ENCODE measurements at regions not wholly inside any gene's neighbourhood (a gene's known extent, or its start where the extent isn't known, plus 50 kb on each side); places are given as distances from the start of the nearest gene placed in this dataset.
"Not testable (repeated sequence)": the region's sequence is repeated elsewhere in the genome, so short reads cannot be mapped to it uniquely, and the experiment has no call there.

DNA sequence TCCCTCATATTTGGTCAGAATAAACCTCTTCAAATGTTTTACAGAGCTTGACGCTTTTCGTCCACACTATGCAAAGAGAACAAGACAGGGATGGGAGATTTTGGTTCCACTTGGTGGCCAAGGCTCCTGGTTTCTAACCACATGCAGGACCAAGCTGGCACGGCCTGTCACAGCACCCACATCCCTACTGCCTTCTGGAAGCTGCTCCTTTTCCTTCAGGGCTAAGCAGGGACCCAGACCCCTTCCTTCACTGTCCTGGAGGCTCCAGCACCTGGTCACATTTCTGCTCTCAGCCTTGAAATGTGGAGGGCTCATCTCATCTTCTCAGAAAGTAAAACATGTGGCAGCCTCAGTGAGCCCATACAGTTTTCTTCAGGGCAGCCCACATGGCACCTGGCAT is 50.4 kb upstream of the ARHGEF7 start:
- Histone ChIP-seq H3K4me3 (ENCODE audit: low read length) (peak overlapping the region; percentile 34; the same call in 1 of the 2 replicates), H3K27me3 (ENCODE audit: insufficient read depth, low read length) (peaks cover 35% of the 10 kb centered on the region), H3K36me3 (ENCODE audit: insufficient read depth, low read depth, low read length) (no peaks in the 10 kb centered on the region), H3K27ac (ENCODE audit: low read length) (no peak overlapping the region), H3K9me3 (ENCODE audit: insufficient read depth, low read depth, low read length) (no peaks in the 10 kb centered on the region), H3K9ac (ENCODE audit: low read depth, low read length) (no peak overlapping the region), H3K4me1 (ENCODE audit: insufficient read depth, low read length) (peaks cover 25% of the 10 kb centered on the region)

DNA sequence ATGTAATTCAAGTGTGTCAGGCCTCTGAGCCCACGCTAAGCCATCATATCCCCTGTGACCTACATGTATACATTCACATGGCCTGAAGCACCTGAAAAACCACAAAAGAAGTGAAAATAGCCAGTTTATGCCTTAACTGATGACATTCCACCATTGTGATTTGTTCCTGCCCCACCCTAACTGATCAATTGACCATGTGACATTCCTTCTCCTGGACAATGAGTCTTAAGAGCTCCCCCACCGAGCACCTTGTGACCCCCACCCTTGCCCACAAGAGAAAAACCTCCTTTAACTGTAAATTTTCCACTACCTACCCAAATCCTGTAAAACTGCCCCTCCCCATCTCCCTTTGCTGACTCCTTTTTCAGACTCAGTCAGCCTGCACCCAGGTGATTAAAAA is 52.1 kb upstream of the ARHGEF7 start:
- peaks cover 25% of the 10 kb centered on the region for H3K4me1 ChIP-seq (ENCODE audit: insufficient read depth, low read length)
- H3K36me3 ChIP-seq (ENCODE audit: insufficient read depth, low read depth, low read length) = no peaks in the 10 kb centered on the region
- no peak overlapping the region for H3K9ac ChIP-seq (ENCODE audit: low read depth, low read length)
- H3K27me3 ChIP-seq (ENCODE audit: insufficient read depth, low read length) = peaks cover 35% of the 10 kb centered on the region
- no peak overlapping the region for H3K4me3 ChIP-seq (ENCODE audit: low read length)
- no peak overlapping the region for H3K27ac ChIP-seq (ENCODE audit: low read length)
- H3K9me3 ChIP-seq (ENCODE audit: insufficient read depth, low read depth, low read length) = peaks cover 3% of the 10 kb centered on the region; the same call in 1 of the 2 replicates

GRCh38 chr13:111062305-111062704 is 52.8 kb upstream of the ARHGEF7 start:
- Histone ChIP-seq H3K9ac (ENCODE audit: low read depth, low read length) (no peak overlapping the region), H3K27me3 (ENCODE audit: insufficient read depth, low read length) (peaks cover 30% of the 10 kb centered on the region), H3K4me3 (ENCODE audit: low read length) (no peak overlapping the region), H3K9me3 (ENCODE audit: insufficient read depth, low read depth, low read length) (peaks cover 3% of the 10 kb centered on the region; the same call in 1 of the 2 replicates), H3K4me1 (ENCODE audit: insufficient read depth, low read length) (peaks cover 25% of the 10 kb centered on the region), H3K36me3 (ENCODE audit: insufficient read depth, low read depth, low read length) (no peaks in the 10 kb centered on the region), H3K27ac (ENCODE audit: low read length) (no peak overlapping the region)

GRCh38 chr13:111061358-111062045 is 53.6 kb upstream of the ARHGEF7 start:
- Histone ChIP-seq H3K9ac (ENCODE audit: low read depth, low read length) (no peak overlapping the region), H3K4me3 (ENCODE audit: low read length) (no peak overlapping the region), H3K4me1 (ENCODE audit: insufficient read depth, low read length) (peaks cover 25% of the 10 kb centered on the region), H3K36me3 (ENCODE audit: insufficient read depth, low read depth, low read length) (no peaks in the 10 kb centered on the region), H3K27ac (ENCODE audit: low read length) (no peak overlapping the region), H3K9me3 (ENCODE audit: insufficient read depth, low read depth, low read length) (peaks cover 3% of the 10 kb centered on the region; the same call in 1 of the 2 replicates), H3K27me3 (ENCODE audit: insufficient read depth, low read length) (peaks cover 22% of the 10 kb centered on the region)

- Histone ChIP-seq H3K9me3 (ENCODE audit: insufficient read depth, low read depth, low read length) (peaks cover 3% of the 10 kb centered on the region; the same call in 1 of the 2 replicates), H3K4me1 (ENCODE audit: insufficient read depth, low read length) (peaks cover 25% of the 10 kb centered on the region)
These were observed 54.7 kb upstream of the ARHGEF7 start for GRCh38 chr13:111060237-111060919.

DNA sequence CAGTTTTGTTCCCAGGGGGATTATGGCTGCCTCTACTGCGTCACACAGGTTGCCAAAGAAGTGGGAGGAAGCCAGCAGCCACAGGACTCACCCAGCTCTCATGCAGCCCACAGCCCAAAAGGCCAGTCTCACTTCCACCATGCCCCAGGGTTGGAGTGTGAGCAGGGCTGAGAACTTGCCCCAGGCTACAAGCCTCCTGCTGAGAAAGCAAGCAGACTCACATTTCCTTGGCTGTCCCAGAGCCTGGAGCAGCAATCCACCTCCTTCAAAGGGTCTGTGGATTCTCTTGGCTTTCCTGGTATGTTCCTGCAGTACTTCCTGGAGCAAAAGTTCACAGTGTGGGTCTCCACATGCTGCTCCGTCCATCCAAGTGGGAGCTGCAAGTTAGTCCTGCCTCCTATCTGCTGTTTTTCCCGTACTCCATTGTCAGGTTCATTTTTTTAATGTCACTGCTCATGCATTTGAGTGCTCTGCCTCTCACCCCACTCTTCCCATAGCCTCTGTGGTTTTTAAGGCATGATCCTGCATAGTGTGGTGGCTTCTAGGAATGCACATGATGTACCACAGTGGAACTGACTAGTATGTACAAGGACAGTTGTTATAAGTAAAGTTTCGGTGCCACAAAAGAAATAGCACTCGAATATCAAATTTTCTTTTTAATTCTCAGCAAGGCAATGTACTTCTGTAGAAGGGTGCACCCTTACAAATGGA is 56.2 kb upstream of the ARHGEF7 start:
- H3K9me3 ChIP-seq (ENCODE audit: insufficient read depth, low read depth, low read length) = peaks cover 3% of the 10 kb centered on the region; the same call in 1 of the 2 replicates
- no peak overlapping the region for H3K9ac ChIP-seq (ENCODE audit: low read depth, low read length)
- no peak overlapping the region for H3K27ac ChIP-seq (ENCODE audit: low read length)
- no peak overlapping the region for H3K4me3 ChIP-seq (ENCODE audit: low read length)
- no peaks in the 10 kb centered on the region for H3K36me3 ChIP-seq (ENCODE audit: insufficient read depth, low read depth, low read length)
- H3K27me3 ChIP-seq (ENCODE audit: insufficient read depth, low read length) = no peaks in the 10 kb centered on the region
- H3K4me1 ChIP-seq (ENCODE audit: insufficient read depth, low read length) = peaks cover 12% of the 10 kb centered on the region

More at GRCh38 chr13:111060237-111060919, 54.7 kb upstream of the ARHGEF7 start:
- Histone ChIP-seq H3K4me3 (ENCODE audit: low read length) (no peak overlapping the region), H3K9ac (ENCODE audit: low read depth, low read length) (no peak overlapping the region), H3K36me3 (ENCODE audit: insufficient read depth, low read depth, low read length) (no peaks in the 10 kb centered on the region), H3K27ac (ENCODE audit: low read length) (no peak overlapping the region), H3K27me3 (ENCODE audit: insufficient read depth, low read length) (peaks cover 10% of the 10 kb centered on the region)

GRCh38 chr13:111058339-111058738 is 56.8 kb upstream of the ARHGEF7 start:
- not testable (repeated sequence) for H3K9me3 ChIP-seq (ENCODE audit: insufficient read depth, low read depth, low read length)

GRCh38 chr13:111051726-111052232 is 63.3 kb upstream of the ARHGEF7 start:
- H3K9me3 ChIP-seq (ENCODE audit: insufficient read depth, low read depth, low read length); H3K4me1 ChIP-seq (ENCODE audit: insufficient read depth, low read length); H3K27ac ChIP-seq (ENCODE audit: low read length); H3K27me3 ChIP-seq (ENCODE audit: insufficient read depth, low read length); H3K36me3 ChIP-seq (ENCODE audit: insufficient read depth, low read depth, low read length); H3K9ac ChIP-seq (ENCODE audit: low read depth, low read length); H3K4me3 ChIP-seq (ENCODE audit: low read length): not testable (repeated sequence)

More at GRCh38 chr13:111058339-111058738, 56.8 kb upstream of the ARHGEF7 start:
- not testable (repeated sequence) for H3K9ac ChIP-seq (ENCODE audit: low read depth, low read length); H3K36me3 ChIP-seq (ENCODE audit: insufficient read depth, low read depth, low read length); H3K27ac ChIP-seq (ENCODE audit: low read length); H3K4me1 ChIP-seq (ENCODE audit: insufficient read depth, low read length); H3K27me3 ChIP-seq (ENCODE audit: insufficient read depth, low read length); H3K4me3 ChIP-seq (ENCODE audit: low read length)

- no peak overlapping the region for H3K9ac ChIP-seq (ENCODE audit: low read depth, low read length)
- H3K4me1 ChIP-seq (ENCODE audit: insufficient read depth, low read length) = no peaks in the 10 kb centered on the region
- H3K27me3 ChIP-seq (ENCODE audit: insufficient read depth, low read length) = no peaks in the 10 kb centered on the region
- no peak overlapping the region for H3K4me3 ChIP-seq (ENCODE audit: low read length)
- peaks cover 11% of the 10 kb centered on the region for H3K9me3 ChIP-seq (ENCODE audit: insufficient read depth, low read depth, low read length)
- no peak overlapping the region for H3K27ac ChIP-seq (ENCODE audit: low read length)
- H3K36me3 ChIP-seq (ENCODE audit: insufficient read depth, low read depth, low read length) = no peaks in the 10 kb centered on the region
These were observed 63.9 kb upstream of the ARHGEF7 start for GRCh38 chr13:111051041-111051725.

- H3K27ac ChIP-seq (ENCODE audit: low read length) = no peak overlapping the region
- H3K27me3 ChIP-seq (ENCODE audit: insufficient read depth, low read length) = no peaks in the 10 kb centered on the region
- no peak overlapping the region for H3K4me3 ChIP-seq (ENCODE audit: low read length)
- H3K9me3 ChIP-seq (ENCODE audit: insufficient read depth, low read depth, low read length) = peaks cover 18% of the 10 kb centered on the region
- no peaks in the 10 kb centered on the region for H3K36me3 ChIP-seq (ENCODE audit: insufficient read depth, low read depth, low read length)
- no peaks in the 10 kb centered on the region for H3K4me1 ChIP-seq (ENCODE audit: insufficient read depth, low read length)
- H3K9ac ChIP-seq (ENCODE audit: low read depth, low read length) = no peak overlapping the region
These were observed 64.6 kb upstream of the ARHGEF7 start for GRCh38 chr13:111050539-111050879.

DNA sequence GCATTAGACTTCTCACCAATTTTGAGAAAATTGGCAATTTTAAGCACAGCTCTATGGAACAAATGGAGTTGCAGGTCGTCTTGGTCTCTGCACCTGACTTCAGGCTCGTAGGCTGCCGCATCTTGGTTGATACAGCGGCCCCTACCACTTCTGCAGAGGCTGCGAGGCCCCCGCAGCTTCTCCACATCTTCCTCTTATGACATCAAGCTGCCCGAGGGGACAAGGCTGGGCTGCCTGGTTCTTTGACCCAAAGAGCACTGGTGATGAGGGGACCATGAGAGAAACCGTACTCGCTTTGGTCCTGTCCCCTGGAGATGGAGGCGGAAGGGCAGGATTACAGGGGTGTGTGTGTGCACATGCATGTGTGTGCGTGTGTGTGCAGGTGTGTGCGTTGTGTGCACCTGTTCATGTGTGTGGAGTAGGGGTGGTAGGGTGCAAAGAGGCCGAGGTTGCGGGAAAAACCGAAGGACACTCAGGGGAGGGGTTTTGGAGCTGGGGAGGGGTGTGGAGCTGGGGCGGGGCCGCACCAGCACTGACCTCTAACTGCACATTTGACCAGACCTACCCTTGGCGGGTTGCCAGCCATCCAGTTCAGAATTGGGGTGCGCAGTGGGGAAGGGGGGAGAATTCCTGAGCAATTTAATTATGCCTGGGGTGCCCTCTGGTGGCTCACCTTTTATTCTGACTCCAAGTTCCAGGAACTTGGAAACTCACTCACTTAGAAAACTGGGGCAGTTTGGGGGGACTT is 65.1 kb upstream of the ARHGEF7 start:
- Histone ChIP-seq H3K9ac (ENCODE audit: low read depth, low read length) (no peak overlapping the region), H3K9me3 (ENCODE audit: insufficient read depth, low read depth, low read length) (peaks cover 23% of the 10 kb centered on the region), H3K36me3 (ENCODE audit: insufficient read depth, low read depth, low read length) (no peaks in the 10 kb centered on the region), H3K4me3 (ENCODE audit: low read length) (no peak overlapping the region), H3K27me3 (ENCODE audit: insufficient read depth, low read length) (no peaks in the 10 kb centered on the region), H3K4me1 (ENCODE audit: insufficient read depth, low read length) (no peaks in the 10 kb centered on the region), H3K27ac (ENCODE audit: low read length) (no peak overlapping the region)

Measured in iPS-20b (cell line).